ENCODE measurements at regions not wholly inside any gene's neighbourhood (a gene's known extent, or its start where the extent isn't known, plus 50 kb on each side); places are given as distances from the start of the nearest gene placed in this dataset.

DNA sequence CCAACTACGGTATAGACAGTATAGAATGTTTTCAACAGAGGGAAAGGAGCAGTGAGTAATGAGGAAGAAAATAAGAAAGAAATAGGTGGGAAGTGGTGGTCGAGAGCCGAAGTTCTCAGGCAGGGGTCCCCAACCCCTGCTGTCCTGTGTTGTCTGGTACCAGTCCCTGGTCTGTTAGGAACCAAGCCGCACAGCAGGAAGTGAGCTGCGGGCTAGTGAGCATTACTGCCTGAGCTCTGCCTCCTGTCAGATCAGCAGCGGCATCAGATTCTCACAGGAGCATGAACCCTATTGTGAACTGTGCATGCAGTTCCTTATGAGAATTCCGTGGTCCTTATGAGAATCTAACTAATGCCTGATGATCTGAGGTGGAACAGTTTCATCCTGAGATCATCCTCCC is 107.3 kb upstream of the PTPRR start:
- FAIRE-seq, result no peak
- no peak for TF ChIP-seq POLR2A (IDR thresholded peaks at IDR 0.05; ENCODE audit: low read depth, low read length)
- no peak for DNase-seq (ENCODE audit: insufficient read length, low spot score)

DNA sequence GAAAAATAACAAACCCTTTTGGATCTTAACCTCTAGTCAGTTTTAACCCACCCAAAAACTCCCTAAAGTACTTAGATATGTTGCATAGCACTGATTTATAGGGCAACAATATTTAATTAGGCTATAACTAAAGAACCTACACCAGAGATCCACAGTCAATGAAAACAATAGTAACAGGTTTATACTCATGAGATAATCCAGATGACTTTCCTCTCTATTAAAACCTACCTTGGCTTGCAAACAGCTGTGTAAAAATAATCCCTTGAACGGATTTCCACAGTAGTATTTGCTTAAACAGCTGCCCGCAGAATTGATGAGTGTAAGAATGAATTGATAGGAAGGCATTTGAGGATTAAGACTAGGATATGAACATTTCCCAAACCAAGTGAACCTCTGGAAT is 104.3 kb upstream of the PTPRR start:
- DNase-seq (ENCODE audit: insufficient read length, low spot score) (no peak), FAIRE-seq (no peak)
- no peak for TF ChIP-seq POLR2A (IDR thresholded peaks at IDR 0.05; ENCODE audit: low read depth, low read length)

DNA sequence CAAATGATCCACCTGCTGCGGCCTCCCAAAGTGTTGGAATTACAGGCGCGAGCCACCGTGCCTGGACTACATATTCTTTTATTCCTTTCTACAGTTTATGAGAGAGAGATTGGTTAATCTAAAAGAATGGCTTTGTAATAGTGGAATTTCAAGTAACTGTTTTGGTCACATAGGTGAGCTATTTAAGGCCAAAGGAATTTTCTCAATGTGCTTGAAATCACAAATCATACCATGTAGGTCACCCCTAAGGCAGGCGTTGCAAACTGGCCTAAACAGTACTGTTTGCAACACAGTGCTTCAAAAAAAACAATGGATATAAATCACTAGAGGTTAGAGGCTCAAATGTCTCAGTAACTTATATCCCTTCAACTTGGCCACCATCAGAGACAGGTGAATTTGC is 103.7 kb upstream of the PTPRR start:
- no peak for TF ChIP-seq POLR2A (IDR thresholded peaks at IDR 0.05; ENCODE audit: low read depth, low read length)
- DNase-seq (ENCODE audit: insufficient read length, low spot score) (no peak), FAIRE-seq (no peak)

DNA sequence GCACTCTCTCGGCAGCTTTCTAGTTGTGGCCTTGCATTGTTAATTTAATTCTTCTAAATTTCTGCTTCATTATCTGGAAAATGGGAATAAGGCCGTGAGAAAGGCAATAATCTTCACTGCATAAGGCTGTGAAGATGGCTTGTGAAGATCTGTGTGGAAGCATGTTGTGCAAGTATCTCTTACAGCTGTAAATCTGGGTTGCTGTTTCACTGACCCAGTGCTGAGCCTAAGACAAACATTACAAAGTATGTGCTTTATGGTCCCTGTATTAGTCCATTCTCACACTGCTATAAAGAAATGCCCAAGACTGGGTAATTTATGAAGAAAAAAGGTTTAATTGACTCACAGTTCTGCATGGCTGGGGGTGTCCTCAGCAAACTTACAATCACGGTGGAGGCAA is 101.0 kb upstream of the PTPRR start:
- DNase-seq (ENCODE audit: insufficient read length, low spot score) (no peak), FAIRE-seq (no peak)
- TF ChIP-seq POLR2A (IDR thresholded peaks at IDR 0.05; ENCODE audit: low read depth, low read length), result no peak

DNA sequence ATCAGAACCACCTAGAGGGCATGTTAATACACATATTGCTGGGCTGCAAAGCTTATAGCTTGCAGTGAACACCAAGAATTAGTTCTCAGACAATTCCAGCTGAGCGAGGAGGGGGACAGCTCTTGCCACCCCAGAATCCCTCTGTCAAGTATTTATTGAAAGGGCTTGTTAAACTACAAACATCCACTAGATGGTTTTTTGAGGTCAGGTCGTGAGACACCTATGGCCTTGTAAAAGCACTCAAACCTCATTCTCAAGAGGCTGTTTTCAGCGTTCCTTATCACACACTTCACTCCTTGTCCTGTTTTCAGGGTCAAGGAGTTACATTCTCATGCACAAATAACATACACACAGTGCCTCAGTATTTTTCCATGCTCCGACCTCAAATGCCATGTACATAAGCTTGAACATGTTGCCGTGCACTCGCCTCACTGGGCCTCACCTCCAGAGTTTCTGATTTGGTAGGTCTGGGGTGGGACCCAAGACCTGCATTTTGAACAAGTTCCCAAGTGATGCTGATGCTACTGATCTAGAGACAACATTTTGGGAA is 98.8 kb upstream of the PTPRR start:
- FAIRE-seq (no peak), DNase-seq (ENCODE audit: insufficient read length, low spot score) (no peak)
- no peak for TF ChIP-seq POLR2A (IDR thresholded peaks at IDR 0.05; ENCODE audit: low read depth, low read length)

DNA sequence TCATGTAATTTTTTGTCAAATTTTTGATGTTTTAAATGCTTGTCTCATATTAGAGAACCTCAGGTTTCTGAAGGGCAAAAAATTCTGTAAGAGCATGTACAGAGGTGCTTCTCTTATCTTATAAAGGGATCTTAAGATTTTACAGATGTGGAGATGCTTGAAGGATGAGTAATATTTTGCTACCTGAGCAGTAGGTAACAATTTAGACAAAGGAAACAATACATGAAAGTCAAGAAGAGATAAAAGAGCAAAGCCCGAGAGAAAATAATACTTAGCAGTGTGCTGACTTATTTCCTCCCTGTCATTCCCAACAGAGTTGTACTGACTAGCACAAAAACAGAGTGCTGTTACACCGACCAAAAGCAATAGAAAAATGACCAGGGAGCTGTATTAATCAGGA is 98.1 kb upstream of the PTPRR start:
- no peak for FAIRE-seq
- DNase-seq (ENCODE audit: insufficient read length, low spot score), result no peak

DNA sequence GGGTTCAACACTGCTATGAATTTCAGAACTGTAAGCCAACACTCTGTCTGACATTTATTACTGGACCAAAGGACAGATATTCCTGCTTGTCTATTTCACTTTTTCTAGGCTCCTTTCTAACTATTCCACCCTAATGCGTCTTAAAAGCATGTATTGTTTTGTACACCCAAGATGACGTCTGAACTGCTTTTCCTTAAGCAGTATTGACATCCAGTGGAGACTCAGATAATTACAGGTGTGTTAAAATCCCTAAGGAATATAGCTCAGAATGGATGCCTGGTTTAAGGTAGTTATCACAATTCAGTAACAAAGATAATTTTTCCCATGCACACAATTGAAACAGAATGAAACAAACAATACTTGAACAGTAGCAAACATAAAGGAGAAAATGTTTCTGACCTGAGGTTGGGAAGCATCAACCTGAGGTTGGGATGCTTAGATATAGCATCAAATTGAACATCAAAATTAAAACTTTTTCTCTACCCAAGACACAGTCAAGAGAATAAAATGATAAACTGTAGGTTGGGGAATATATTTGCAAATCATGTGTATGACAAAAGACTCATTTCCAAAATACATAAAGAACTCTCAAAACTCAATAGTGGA is 93.7 kb upstream of the PTPRR start:
- DNase-seq (ENCODE audit: insufficient read length, low spot score) (no peak), FAIRE-seq (peak; percentile 45)
- no peak for TF ChIP-seq POLR2A (IDR thresholded peaks at IDR 0.05; ENCODE audit: low read depth, low read length)

More for the DNA sequence above, 98.1 kb upstream of the PTPRR start:
- TF ChIP-seq POLR2A (IDR thresholded peaks at IDR 0.05; ENCODE audit: low read depth, low read length), result no peak

DNA sequence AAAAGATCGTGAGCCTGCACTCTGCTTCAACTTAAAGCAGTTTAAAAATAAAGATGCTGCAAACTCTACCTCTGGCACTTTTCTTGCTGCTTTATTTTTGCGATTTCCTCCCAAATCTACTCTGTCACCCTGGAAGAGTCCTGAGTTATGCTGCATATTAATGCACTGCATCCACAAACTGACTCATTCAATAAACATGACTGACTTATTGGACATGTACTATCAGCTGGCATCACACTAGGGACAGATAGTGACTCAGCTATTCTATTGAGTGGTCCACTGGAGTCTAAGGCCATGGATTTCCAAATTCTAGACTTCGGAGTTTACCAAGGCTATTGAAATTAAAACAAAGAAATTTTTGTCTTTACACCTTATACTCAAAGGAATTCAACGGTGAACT is 90.7 kb upstream of the PTPRR start:
- DNase-seq (ENCODE audit: insufficient read length, low spot score) (no peak), FAIRE-seq (no peak)
- TF ChIP-seq POLR2A (IDR thresholded peaks at IDR 0.05; ENCODE audit: low read depth, low read length), result no peak

DNA sequence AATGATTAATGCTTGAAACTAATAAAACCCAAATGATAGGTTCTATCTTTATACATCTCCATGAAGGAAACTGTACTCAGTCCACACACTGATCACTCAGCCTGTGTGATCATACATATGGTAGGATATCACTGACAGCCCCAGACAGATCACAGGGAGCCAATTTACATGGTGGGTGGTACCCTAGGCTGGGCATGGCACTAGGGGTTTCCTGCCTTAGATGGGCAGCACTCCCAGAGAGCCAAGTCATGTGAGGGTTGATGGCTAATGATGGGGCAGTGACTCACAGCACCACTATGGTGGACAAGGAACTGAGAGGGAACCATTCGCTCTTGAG is 89.6 kb upstream of the PTPRR start:
- FAIRE-seq (no peak), DNase-seq (ENCODE audit: insufficient read length, low spot score) (no peak)

DNA sequence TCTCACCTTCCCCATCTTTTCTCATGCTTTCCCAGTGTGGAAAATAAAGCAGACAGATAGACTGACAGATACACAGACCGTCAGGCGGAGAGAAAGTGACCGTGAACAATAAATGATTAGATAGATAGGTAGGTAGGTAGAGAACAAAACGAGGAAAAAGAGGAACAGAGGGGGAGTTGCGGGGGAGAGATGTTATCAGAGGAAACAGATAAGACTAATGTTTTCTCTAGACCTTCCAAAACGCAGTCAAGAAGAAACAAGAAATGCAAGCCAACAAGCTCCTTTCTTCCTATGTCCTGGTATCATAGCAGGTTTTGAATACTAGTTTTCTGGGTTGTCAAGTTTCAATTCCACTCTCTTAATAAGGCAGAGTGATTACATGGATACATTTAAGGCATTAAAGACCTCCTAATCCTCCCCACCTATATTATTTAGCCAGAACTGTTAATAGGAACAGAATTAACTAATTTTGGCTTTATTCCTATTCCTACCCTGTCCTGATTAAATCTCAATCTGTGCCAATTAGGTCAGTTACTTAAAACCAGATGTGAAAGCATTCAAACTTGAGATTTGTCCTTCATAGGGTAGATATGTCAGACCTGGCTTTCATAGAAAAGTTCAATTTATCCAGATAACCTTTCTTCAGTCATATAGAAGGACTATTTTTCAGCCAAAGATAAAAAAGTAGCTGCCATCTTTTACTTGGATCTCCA is 89.0 kb upstream of the PTPRR start:
- FAIRE-seq, result no peak
- no peak for DNase-seq (ENCODE audit: insufficient read length, low spot score)
- TF ChIP-seq POLR2A (IDR thresholded peaks at IDR 0.05; ENCODE audit: low read depth, low read length), result no peak

More for the DNA sequence above, 89.6 kb upstream of the PTPRR start:
- no peak for TF ChIP-seq POLR2A (IDR thresholded peaks at IDR 0.05; ENCODE audit: low read depth, low read length)

DNA sequence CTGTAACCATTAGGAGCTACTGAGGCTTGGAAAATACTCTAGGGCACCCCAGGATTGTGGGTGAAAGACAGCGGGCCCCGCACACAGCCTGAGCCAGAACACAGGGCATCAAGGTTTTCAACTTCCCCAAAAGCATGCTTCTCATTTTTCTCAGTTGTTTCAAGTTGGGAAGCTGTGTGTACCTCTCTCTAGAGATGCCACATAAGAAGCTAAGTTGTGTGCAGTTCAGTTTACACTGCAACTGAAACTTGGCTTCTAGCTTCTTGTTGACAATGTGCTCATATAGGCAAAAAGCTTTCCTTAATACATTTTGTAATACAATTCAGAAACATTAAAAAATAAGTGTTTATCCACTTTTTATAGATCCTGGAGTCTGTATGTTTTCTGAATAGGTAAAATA is 88.1 kb upstream of the PTPRR start:
- FAIRE-seq, result no peak
- DNase-seq (ENCODE audit: insufficient read length, low spot score), result no peak
- no peak for TF ChIP-seq POLR2A (IDR thresholded peaks at IDR 0.05; ENCODE audit: low read depth, low read length)

DNA sequence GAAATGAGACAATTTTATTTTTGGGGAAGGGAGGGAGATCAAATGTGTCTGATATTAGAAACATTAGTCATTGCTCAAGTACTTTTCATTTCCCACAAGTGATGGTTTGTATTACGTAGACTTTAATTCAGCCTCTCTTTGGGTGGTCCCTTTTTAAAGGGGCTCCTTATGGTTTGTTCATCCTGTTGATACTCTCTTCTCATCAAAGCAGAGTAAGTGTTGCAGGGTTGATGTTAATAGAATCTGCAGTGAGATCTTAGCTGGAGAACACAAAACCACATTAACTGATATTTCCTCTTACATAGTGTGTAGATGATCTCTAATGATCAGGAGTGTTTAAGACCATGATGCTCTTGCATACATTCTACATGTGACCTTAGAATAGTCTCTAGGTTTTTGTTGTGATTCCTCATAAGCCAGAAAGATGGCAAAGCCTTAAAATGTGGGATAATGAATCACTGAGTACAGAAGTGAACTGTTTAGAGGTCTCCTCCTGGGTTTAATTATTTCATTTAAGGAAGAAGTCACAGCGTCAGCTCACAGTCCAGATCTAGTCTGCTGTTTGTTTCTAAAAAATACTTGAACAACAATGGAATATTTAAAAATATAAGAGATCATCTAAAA is 87.4 kb upstream of the PTPRR start:
- DNase-seq (ENCODE audit: insufficient read length, low spot score) (no peak), FAIRE-seq (no peak)
- no peak for TF ChIP-seq POLR2A (IDR thresholded peaks at IDR 0.05; ENCODE audit: low read depth, low read length)

DNA sequence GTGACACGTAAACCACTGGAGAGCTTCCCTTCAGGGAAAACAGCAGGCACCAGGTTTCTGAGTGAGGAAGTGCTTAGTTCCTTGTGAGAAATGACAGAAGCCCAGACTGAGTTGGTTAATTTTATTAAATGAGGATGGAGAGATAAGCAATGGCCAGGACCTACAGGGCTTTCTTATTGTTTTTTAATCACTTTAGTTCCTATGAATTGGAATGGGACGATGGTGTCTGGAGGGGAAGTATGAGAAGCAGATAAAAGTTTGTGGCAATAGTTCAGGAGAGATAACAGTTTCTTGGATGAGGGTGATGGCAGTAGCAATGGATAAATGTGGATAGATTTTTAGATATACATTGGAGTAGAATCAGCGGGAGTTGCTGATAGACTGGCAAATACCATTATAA is 86.5 kb upstream of the PTPRR start:
- no peak for FAIRE-seq
- no peak for DNase-seq (ENCODE audit: insufficient read length, low spot score)

DNA sequence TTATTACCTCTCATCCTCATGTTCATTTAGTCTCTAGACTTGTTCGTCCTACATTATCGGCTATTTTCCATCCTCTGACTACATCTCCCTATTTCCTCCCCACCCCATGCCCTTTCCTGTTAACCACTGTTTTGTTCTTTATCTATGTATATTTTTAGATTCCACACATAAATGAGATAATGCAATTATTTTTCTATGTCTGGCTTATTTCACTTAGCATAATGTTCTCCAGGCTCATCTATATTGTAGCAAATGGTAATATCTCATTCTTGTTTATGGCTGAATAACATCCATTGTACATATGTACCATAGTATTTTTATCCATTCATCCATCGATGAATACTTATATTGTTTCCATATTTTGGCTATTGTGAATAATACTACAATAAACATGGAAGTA is 84.6 kb upstream of the PTPRR start:
- no peak for FAIRE-seq
- DNase-seq (ENCODE audit: insufficient read length, low spot score), result no peak
- no peak for TF ChIP-seq POLR2A (IDR thresholded peaks at IDR 0.05; ENCODE audit: low read depth, low read length)

More for the DNA sequence above, 86.5 kb upstream of the PTPRR start:
- TF ChIP-seq POLR2A (IDR thresholded peaks at IDR 0.05; ENCODE audit: low read depth, low read length), result no peak

DNA sequence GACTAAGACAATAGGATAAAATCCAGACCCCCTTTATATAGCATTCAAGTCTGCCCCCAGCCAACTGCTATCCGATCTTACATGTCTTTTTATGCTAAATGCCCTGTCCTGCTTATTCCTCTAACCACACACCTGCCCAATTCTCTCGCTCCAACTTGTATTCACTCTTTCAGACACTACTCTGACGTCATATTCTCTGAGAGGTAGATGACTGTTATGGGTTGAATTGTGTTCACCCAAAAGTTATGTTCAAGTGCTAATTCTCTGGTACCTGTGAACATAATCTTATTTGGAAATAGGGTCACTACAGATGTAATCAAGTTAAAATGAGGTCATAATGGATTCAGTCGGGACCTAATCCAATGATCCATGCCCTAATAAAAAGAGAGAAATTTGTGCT is 84.0 kb upstream of the PTPRR start:
- DNase-seq (ENCODE audit: insufficient read length, low spot score), result no peak
- TF ChIP-seq POLR2A (IDR thresholded peaks at IDR 0.05; ENCODE audit: low read depth, low read length), result no peak
- no peak for FAIRE-seq

Data from H54 (cell line).